Stimulated activated CD8-positive, alpha-beta memory T cell treated with anti-CD3 and anti-CD28 coated beads, Interleukin-7, amount 100 ng/mL, for 48 hours (primary cell): ENCODE measurements at regions not wholly inside any gene's neighbourhood (a gene's known extent, or its start where the extent isn't known, plus 50 kb on each side); places are given as distances from the start of the nearest gene placed in this dataset.

Experiments used
- DNase-seq, 2 donors: peaks; one replicate each; pipeline ENCODE4 v3.0.0-alpha.2; 2020; ENCODE audit warnings: low read depth in 1 of 2; ENCODE audit errors: extremely low read depth in 1 of 2

- no peak for DNase-seq
Measured at GRCh38 chr9:129403779-129404620, 216.9 kb downstream of the C9orf50 start.

- DNase-seq = no peak
Measured at GRCh38 chr9:129402931-129403778, 217.7 kb downstream of the C9orf50 start.

- no peak for DNase-seq
Measured at GRCh38 chr9:129402371-129402739, 218.5 kb downstream of the C9orf50 start.

GRCh38 chr9:129401623-129402370 lies 219.1 kb downstream of the C9orf50 start:
- DNase-seq = no peak

- DNase-seq = no peak
Measured at GRCh38 chr9:129400971-129401622, 219.8 kb downstream of the C9orf50 start.

- DNase-seq = no peak
Measured at GRCh38 chr9:129400001-129400970, 220.6 kb downstream of the C9orf50 start.

GRCh38 chr9:129399634-129399990 lies 221.3 kb downstream of the C9orf50 start:
- no peak for DNase-seq

GRCh38 chr9:129398961-129399633 lies 221.0 kb upstream of the IER5L start:
- no peak for DNase-seq

GRCh38 chr9:129398101-129398960 lies 220.3 kb upstream of the IER5L start:
- DNase-seq = no peak

- no peak for DNase-seq
Measured at GRCh38 chr9:129397335-129397734, 219.3 kb upstream of the IER5L start.

GRCh38 chr9:129396365-129396708 lies 218.3 kb upstream of the IER5L start:
- no peak for DNase-seq

- no peak for DNase-seq
Measured at GRCh38 chr9:129395633-129396364, 217.7 kb upstream of the IER5L start.

GRCh38 chr9:129394886-129395279 lies 216.8 kb upstream of the IER5L start:
- DNase-seq = no peak

- no peak for DNase-seq
Measured at GRCh38 chr9:129394061-129394885, 216.2 kb upstream of the IER5L start.

- DNase-seq = no peak
Measured at GRCh38 chr9:129393064-129393463, 215.0 kb upstream of the IER5L start.

- no peak for DNase-seq
Measured at GRCh38 chr9:129392093-129392541, 214.1 kb upstream of the IER5L start.

GRCh38 chr9:129391221-129391661 lies 213.2 kb upstream of the IER5L start:
- no peak for DNase-seq
